ENCODE measurements at regions not wholly inside any gene's neighbourhood (a gene's known extent, or its start where the extent isn't known, plus 50 kb on each side); places are given as distances from the start of the nearest gene placed in this dataset.

- H4K20me1 ChIP-seq (ENCODE audit: insufficient read depth, low read length): no peaks in the 10 kb centered on the region
- no peaks in the 10 kb centered on the region for H3K36me3 ChIP-seq (ENCODE audit: insufficient read depth, low read length)
- Mint-ChIP-seq H3K27ac (ENCODE audit: unreplicated experiment) (no peak overlapping the region), H3K36me3 (ENCODE audit: low read depth, unreplicated experiment) (no peaks in the 10 kb centered on the region), H3K4me3 (ENCODE audit: unreplicated experiment) (no peak overlapping the region), H3K4me1 (ENCODE audit: low read depth, unreplicated experiment) (no peaks in the 10 kb centered on the region), H3K27me3 (ENCODE audit: low read depth, unreplicated experiment) (no peaks in the 10 kb centered on the region), H3K9me3 (ENCODE audit: unreplicated experiment) (no peaks in the 10 kb centered on the region)
- H3K79me2 ChIP-seq (ENCODE audit: insufficient read depth, low read length): no peaks in the 10 kb centered on the region
- H3K4me2 ChIP-seq (ENCODE audit: low read length): peak overlapping the region; percentile 71
- peak overlapping the region; percentile 41 for H3K4me3 ChIP-seq (ENCODE audit: insufficient read depth, low read depth, low read length)
- no peak for TF ChIP-seq EZH2 (IDR thresholded peaks at IDR 0.05; ENCODE audit: insufficient read depth, low read length)
- TF ChIP-seq CTCF (IDR thresholded peaks at IDR 0.05; ENCODE audit: insufficient read depth, low read depth, low read length): no peak
- H3K27ac ChIP-seq (ENCODE audit: low read depth, low read length): no peak overlapping the region
- DNase-seq (ENCODE audit: low read depth) (peak; percentile 39), FAIRE-seq (no peak)
- no peaks in the 10 kb centered on the region for H3K27me3 ChIP-seq (ENCODE audit: insufficient read depth, low read length)
- H3K9ac ChIP-seq (ENCODE audit: low read length): no peak overlapping the region
- no peaks in the 10 kb centered on the region for H3K4me1 ChIP-seq (ENCODE audit: insufficient read depth, low read length)
- H3K9me3 ChIP-seq (ENCODE audit: insufficient read depth, low read depth, low read length): no peaks in the 10 kb centered on the region
- no peak overlapping the region for H2AFZ ChIP-seq (ENCODE audit: low read depth, low read length)
Measured at GRCh38 chr7:52831321-52831720, 204.1 kb upstream of the POM121L12 start.

- no peaks in the 10 kb centered on the region for H3K36me3 ChIP-seq (ENCODE audit: insufficient read depth, low read length)
- DNase-seq (ENCODE audit: low read depth) (no peak), FAIRE-seq (no peak)
- no peaks in the 10 kb centered on the region for H3K9me3 ChIP-seq (ENCODE audit: insufficient read depth, low read depth, low read length)
- H3K4me3 Mint-ChIP-seq (ENCODE audit: unreplicated experiment): no peak overlapping the region
- no peaks in the 10 kb centered on the region for H3K9me3 Mint-ChIP-seq (ENCODE audit: unreplicated experiment)
- no peaks in the 10 kb centered on the region for H3K27me3 Mint-ChIP-seq (ENCODE audit: low read depth, unreplicated experiment)
- H3K4me1 ChIP-seq (ENCODE audit: insufficient read depth, low read length): no peaks in the 10 kb centered on the region
- H3K9ac ChIP-seq (ENCODE audit: low read length): no peak overlapping the region
- no peak overlapping the region for H3K27ac Mint-ChIP-seq (ENCODE audit: unreplicated experiment)
- H3K4me1 Mint-ChIP-seq (ENCODE audit: low read depth, unreplicated experiment): no peaks in the 10 kb centered on the region
- H3K27me3 ChIP-seq (ENCODE audit: insufficient read depth, low read length): no peaks in the 10 kb centered on the region
- no peak for TF ChIP-seq EZH2 (IDR thresholded peaks at IDR 0.05; ENCODE audit: insufficient read depth, low read length)
- no peak for TF ChIP-seq CTCF (IDR thresholded peaks at IDR 0.05; ENCODE audit: insufficient read depth, low read depth, low read length)
- H3K36me3 Mint-ChIP-seq (ENCODE audit: low read depth, unreplicated experiment): no peaks in the 10 kb centered on the region
- H3K27ac ChIP-seq (ENCODE audit: low read depth, low read length): no peak overlapping the region
- H4K20me1 ChIP-seq (ENCODE audit: insufficient read depth, low read length): no peaks in the 10 kb centered on the region
- no peak overlapping the region for H2AFZ ChIP-seq (ENCODE audit: low read depth, low read length)
- H3K4me2 ChIP-seq (ENCODE audit: low read length): peak overlapping the region; percentile 71
- no peak overlapping the region for H3K4me3 ChIP-seq (ENCODE audit: insufficient read depth, low read depth, low read length)
- H3K79me2 ChIP-seq (ENCODE audit: insufficient read depth, low read length): no peaks in the 10 kb centered on the region
Measured at GRCh38 chr7:52830801-52831200, 204.6 kb upstream of the POM121L12 start.

- TF ChIP-seq EZH2 (IDR thresholded peaks at IDR 0.05; ENCODE audit: insufficient read depth, low read length): no peak
- no peak for TF ChIP-seq CTCF (IDR thresholded peaks at IDR 0.05; ENCODE audit: insufficient read depth, low read depth, low read length)
- H3K27me3 ChIP-seq (ENCODE audit: insufficient read depth, low read length): no peaks in the 10 kb centered on the region
- no peaks in the 10 kb centered on the region for H4K20me1 ChIP-seq (ENCODE audit: insufficient read depth, low read length)
- Mint-ChIP-seq H3K9me3 (ENCODE audit: unreplicated experiment) (peaks cover 2% of the 10 kb centered on the region), H3K4me3 (ENCODE audit: unreplicated experiment) (no peak overlapping the region), H3K36me3 (ENCODE audit: low read depth, unreplicated experiment) (no peaks in the 10 kb centered on the region), H3K4me1 (ENCODE audit: low read depth, unreplicated experiment) (no peaks in the 10 kb centered on the region), H3K27ac (ENCODE audit: unreplicated experiment) (no peak overlapping the region), H3K27me3 (ENCODE audit: low read depth, unreplicated experiment) (no peaks in the 10 kb centered on the region)
- no peak overlapping the region for H3K4me3 ChIP-seq (ENCODE audit: insufficient read depth, low read depth, low read length)
- no peaks in the 10 kb centered on the region for H3K79me2 ChIP-seq (ENCODE audit: insufficient read depth, low read length)
- H2AFZ ChIP-seq (ENCODE audit: low read depth, low read length): no peak overlapping the region
- no peak for FAIRE-seq
- H3K4me2 ChIP-seq (ENCODE audit: low read length): no peak overlapping the region
- no peaks in the 10 kb centered on the region for H3K4me1 ChIP-seq (ENCODE audit: insufficient read depth, low read length)
- H3K9me3 ChIP-seq (ENCODE audit: insufficient read depth, low read depth, low read length): peaks cover 2% of the 10 kb centered on the region
- no peaks in the 10 kb centered on the region for H3K36me3 ChIP-seq (ENCODE audit: insufficient read depth, low read length)
- DNase-seq (ENCODE audit: low read depth): no peak
- no peak overlapping the region for H3K9ac ChIP-seq (ENCODE audit: low read length)
- H3K27ac ChIP-seq (ENCODE audit: low read depth, low read length): no peak overlapping the region
Measured at GRCh38 chr7:52826515-52827265, 208.7 kb upstream of the POM121L12 start.

All from astrocyte (in vitro differentiated cells and primary cell).